ENCODE measurements at regions not wholly inside any gene's neighbourhood (a gene's known extent, or its start where the extent isn't known, plus 50 kb on each side); places are given as distances from the start of the nearest gene placed in this dataset.

DNA sequence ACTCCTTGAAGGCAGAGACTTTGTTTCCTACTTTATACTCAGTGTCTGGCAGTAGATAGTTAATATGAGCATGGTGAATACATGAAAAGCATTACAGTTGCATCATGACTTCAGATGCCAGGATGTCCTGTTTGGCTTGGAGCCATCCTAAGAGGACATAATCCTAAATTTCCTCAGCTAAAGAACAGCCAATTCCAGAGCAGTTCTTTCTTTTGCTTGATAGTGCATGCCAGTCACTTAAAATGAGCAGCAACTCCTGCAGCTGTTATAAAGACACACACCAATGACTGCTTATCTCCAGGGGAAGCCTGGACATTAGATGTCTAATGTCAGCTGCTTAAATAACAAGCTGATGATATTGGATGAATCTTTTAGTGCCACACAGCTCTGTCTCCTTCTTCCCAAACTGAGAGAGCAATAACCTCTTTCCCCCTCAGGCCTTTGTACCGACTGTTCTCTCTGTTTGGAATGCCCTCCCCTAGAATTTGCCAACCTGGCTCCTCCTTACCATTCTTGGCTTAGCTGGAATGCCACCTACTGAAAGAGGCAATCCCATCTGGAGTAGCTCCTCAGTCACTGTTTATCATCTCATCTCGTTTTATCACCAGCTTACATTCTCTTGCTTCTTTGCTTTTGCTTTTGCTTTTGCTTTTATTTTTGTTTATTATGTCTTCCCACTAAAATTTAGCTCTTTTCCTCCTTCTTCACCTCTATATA, 100.8 kb upstream of the USP38 start:
- no peak for DNase-seq

DNA sequence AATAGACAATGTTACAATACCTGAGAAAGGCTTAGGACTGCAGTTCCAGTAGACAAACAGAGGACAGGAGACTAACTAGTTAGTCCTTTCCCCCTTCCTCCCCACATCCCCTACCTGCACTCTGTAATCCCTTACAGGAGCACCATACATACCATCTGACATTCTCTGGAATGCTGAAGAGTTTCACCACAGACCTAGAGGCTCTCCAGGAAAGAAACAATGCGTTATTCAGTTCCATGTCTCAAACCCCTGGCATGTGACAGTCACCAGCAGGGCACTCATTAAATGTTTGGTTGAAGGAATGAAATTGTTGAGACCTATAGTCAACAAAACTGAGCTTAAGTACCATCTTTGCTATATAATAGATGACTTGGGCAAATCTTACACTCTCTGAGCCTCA, 100.2 kb upstream of the USP38 start:
- no peak for DNase-seq

DNA sequence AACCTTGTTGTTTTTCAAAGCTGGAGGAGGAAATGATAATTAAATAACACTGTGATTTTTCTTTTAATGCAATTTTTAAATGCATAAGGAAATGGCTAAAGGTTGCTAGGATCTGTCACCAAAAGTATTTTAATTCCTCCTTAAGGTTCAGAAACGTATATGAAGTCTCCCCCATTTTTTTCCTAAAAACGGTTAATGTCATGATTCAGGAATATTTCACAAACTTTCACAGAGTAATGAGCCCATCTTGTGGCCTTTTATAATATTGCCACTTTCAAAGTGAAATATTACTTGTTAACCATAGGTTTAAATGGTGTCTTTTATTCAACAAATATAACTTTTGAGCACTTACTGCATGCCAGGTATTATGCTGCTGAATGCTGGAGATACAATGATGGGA, 99.5 kb upstream of the USP38 start:
- DNase-seq: no peak

DNA sequence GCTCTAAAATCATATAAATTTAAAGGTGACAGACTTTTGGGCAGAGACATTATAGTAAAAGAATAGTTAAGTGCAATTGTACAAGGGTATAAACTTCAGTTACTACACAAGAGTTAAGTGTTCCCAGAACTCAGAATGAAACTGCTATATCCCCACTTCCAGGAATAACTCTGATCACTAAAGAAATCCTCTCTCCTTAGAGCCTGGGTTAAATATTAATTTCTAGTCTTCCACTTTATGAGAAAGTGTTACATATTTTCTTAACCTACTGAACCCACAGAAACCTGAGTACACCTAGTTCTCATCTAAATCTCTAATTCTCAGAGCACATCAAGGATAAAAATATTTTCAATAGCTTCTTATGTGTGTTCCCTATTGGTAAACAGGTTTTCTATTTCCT, 99.1 kb upstream of the USP38 start:
- no peak for DNase-seq

DNA sequence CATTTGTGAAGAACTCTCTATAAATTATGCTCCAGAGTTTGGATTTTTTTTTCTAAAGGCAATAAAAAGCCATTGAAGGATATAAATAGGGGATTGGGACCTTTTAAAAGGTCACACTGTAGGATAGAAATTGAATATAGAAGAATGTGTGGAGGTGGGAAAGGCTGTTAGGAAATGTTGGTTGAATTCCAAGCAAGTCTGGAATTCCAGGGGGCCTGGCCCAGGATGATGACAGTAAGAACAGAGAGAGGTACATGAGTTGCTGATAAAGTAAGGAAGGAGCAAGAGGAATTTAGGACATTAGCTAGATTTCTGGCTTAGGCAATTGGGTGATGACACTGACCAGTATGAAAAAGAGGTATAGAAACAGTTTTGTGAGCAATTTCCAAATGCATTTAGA, 95.4 kb upstream of the USP38 start:
- no peak for DNase-seq

DNA sequence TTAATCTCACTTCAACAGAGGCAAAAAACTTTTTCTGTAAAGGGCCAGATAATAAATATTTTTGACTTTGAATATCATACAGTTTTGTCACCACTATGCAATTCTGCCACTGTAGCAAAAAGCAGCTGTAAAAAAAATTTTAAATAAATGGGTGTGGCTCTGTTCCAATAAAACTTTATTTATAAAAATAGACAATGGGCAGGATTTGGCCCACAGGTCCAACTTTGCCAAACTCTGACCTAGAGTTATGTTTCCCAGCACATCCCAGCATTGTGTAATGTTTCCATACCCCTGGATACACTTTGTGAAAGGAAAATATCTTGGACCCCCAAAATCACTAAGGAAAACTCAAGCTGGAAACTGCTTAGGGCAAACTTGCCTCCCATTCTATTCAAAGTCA, 94.9 kb upstream of the USP38 start:
- DNase-seq: no peak

DNA sequence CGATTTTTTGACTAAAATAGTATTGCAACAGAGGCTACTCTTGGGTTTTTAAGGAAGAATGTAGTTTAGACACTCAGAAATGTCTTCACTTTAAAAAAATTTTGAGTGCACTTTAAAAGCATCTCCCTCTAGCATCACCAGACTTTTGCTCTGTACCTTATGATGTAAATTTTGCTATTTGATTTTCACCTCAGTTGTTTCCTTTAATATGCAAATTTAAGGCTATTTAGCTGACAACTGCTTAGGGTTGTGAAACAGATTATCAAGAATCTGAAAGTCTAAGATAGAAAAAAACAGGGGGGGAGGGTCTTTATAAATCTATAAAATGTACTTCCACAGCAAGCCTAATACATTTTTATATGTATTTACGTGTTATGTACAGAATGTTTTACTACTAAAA, 92.9 kb upstream of the USP38 start:
- DNase-seq: no peak

DNA sequence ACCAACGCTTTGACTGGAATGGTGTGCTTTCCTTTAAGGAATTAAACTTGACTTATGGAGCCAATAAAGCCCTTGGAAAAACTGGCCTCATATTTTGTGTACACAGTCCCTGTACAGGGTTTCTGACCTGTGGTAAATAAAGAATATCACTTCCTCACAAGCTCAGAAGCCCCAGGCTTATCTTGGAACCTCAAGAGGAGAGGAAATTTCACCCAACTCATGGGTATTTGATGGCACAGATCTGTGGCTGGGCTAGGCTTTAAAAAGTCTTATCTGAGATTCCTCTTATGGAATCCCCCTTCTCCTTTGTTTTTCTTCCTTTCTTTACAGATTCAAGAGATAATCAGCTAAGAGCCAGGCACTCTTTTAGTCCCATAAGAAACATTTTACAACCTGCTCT, 89.3 kb upstream of the USP38 start:
- DNase-seq: no peak

DNA sequence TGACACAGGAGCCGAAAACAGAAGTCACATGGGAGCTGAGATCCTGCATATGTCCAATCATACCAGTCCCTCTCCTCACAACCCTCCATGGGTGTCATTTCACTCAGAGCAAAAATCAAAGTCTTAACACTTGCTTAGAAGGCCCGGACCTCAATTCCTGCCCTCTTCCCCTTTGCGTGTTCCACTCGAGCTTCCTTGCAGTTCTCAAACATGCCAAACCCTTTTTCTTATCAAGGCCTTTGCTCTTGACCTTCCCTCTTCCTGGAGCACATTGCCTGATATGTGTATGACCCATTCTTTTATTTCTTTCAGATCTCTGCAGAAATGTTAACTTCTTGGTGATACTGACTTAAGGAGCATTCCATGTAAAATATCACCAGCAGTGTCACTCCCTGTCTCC, 87.0 kb upstream of the USP38 start:
- no peak for DNase-seq

DNA sequence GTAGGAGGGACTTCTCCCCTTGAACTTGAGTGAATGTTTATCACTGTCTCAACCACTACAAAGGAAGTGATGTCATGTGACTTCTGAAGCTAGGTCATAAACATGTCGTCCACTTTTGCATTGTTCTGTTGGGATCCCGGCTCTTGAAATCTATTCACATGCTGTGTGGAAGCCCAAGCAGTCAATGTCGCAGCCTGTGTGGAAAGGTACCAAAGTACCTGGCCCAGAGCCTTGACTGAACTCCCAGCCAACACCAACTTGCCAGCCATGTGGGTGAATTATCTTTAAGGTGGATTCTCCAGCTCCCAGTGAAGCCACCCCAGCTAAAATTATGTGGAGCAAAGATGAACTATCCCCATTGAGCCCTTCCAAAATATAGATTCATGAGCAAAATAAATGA, 85.0 kb upstream of the USP38 start:
- DNase-seq: no peak

DNA sequence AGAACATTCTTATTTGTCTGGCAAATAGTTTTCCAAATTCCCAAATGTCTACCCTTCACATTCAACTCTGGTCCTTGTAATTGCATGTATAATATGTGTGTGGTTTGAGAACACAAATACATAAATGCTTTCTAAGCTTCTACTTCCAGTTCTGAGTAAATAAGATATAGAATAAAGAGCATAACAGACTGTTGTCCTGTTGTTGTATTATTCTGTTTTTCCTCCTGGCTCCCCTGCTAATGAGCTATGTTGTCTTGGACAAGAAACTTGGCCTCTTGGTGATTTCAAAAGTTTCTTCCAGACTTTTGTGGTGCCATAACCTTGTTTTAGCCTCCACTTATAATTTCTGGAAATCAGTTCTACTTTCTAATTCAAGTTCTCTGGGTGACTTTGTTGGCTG, 75.3 kb upstream of the USP38 start:
- DNase-seq: no peak

DNA sequence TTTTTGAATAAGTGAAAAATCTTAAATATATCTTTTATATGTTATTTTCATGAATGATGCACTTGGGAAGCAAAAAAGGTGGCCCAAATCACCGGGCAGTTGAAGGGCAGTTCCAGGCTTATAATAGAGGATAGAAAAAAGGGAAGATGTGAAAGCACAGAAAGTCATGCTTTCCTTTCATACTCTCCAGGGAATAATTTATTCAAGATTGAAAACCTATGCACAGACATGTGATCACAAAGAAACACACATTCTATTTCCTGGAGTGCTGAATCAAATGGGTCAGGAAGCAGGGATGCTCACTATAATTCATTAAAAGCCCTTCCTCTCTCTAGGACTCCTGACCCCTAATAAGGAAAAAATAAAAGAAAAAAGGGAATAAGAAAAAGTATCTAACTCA, 66.1 kb upstream of the USP38 start:
- no peak for DNase-seq

DNA sequence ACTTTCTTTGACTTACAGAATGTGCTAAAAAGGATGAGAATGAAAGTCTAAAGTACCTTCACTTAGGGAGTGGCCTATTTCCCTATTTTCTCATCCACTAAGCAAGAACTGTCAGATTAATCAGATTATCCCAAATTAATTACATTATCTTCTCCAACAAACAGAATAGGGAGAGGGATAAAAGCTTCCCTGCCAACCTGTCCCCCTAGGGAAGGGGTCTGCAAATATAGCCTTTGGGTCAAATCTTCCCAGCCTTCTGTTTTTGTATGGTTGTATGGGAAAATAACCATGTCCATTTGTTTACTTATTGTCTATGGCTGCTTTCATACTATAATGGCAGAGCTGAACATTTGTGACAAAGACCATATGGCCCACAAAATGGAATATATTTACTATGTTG, 57.1 kb upstream of the USP38 start:
- DNase-seq: no peak

DNA sequence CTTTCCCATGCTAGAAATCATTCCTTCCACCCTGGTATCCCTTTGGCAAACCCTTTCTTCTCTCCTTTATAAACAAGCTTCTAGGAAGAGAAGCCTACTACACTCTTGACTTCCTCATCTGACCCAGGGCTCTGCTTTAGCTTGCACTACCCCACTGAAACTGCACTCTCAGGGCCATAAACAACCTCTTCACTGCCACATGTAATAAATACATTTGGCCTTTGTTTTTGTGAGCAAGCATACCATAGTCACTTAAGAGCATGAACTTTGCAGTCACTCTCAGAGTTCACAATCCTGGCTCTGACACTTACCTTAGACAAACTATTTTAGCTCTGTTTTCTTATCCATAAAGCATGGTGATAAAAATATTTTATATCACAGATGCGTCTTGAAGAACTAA, 50.7 kb upstream of the USP38 start:
- no peak for DNase-seq

All from NCI-H1694 (cell line).